GM12873 (cell line): ENCODE measurements at regions not wholly inside any gene's neighbourhood (a gene's known extent, or its start where the extent isn't known, plus 50 kb on each side); places are given as distances from the start of the nearest gene placed in this dataset.

Source experiments
- TF ChIP-seq, protein P1 (sequence below): IDR thresholded peaks from 2 replicates; pipeline ENCODE4 v1.5.1; 2012; ENCODE audit warnings: low read depth, mild to moderate bottlenecking, moderate library complexity, low read length, control low read depth; ENCODE audit not compliant: insufficient read depth; ENCODE audit errors: missing control alignments

DNA sequence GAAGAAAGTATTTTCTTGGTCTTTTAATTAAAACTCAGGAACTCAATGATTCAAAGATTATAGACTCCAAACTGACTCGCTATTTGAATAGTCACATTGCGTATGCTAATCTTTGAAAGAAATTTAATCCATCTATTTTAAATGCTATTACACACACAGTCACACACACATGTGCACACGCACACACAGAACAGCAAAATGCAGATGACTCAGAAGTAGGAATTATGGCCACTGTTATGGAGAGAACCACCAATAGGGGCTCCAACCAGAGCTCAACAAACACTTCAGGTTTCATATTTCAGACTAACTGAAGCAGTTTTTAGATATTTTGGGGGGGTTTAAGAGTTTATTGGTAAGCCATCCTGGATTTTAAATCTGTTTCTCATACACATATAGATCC, 1917.9 kb downstream of the EFNA5 start:
- TF ChIP-seq, protein P1, sequence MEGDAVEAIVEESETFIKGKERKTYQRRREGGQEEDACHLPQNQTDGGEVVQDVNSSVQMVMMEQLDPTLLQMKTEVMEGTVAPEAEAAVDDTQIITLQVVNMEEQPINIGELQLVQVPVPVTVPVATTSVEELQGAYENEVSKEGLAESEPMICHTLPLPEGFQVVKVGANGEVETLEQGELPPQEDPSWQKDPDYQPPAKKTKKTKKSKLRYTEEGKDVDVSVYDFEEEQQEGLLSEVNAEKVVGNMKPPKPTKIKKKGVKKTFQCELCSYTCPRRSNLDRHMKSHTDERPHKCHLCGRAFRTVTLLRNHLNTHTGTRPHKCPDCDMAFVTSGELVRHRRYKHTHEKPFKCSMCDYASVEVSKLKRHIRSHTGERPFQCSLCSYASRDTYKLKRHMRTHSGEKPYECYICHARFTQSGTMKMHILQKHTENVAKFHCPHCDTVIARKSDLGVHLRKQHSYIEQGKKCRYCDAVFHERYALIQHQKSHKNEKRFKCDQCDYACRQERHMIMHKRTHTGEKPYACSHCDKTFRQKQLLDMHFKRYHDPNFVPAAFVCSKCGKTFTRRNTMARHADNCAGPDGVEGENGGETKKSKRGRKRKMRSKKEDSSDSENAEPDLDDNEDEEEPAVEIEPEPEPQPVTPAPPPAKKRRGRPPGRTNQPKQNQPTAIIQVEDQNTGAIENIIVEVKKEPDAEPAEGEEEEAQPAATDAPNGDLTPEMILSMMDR: no peak

DNA sequence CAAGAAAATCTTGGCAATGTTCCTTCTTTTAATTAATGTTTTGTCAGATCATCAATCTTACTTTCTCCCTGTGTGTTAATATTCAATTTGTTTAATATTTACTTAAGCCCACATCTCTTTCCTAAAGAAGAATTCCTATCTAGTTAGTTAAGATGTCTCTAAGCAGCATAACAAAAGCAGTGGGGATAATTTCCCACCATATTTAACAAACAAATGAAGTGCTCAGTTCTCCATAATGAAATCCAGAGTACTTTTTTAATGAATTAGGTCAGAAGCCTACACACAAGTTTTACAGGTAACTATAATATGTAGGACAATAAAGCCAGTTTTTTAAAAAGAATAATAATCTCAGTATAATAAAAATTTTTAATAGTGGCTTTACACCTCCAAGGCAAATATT, 1918.8 kb downstream of the EFNA5 start:
- TF ChIP-seq, protein P1: no peak

DNA sequence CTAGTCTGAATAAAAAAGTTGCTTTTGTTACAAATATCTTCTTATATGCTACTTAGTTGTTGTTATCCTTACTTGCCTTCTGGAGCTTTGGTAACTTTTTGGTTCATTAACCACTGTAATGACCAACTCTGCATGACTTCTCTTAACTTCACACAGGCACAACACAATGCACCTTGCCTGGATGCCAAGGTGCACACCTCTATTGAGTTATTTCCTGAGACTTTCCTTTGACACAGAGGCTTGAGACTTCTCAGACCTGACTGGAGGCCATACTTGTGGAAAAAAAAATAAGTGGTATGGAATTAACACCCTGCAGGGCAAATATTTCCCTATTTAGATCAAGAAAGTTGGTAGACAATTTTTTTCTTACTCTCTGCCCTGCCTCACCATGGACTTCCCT, 1925.6 kb downstream of the EFNA5 start:
- TF ChIP-seq, protein P1: no peak

DNA sequence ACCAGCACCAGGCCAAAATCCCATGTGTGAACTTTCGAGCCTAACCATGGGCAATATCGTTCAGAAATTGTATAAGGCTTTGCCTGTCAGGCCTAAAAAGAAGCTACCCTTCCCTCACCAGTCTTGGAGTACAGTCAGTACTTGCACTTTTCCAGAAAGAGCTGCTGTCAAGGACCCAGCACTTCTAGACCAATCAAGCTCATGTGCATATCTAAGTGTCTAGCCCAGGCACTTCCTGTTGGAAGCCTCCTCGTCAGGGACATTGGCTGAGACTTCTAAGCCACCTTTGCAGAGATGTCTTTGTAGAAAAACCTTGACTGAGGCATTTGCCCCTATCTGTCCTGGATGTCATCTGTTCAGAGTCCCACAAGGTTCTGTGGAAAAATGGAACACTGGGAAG, 1930.5 kb downstream of the EFNA5 start:
- TF ChIP-seq, protein P1: no peak

DNA sequence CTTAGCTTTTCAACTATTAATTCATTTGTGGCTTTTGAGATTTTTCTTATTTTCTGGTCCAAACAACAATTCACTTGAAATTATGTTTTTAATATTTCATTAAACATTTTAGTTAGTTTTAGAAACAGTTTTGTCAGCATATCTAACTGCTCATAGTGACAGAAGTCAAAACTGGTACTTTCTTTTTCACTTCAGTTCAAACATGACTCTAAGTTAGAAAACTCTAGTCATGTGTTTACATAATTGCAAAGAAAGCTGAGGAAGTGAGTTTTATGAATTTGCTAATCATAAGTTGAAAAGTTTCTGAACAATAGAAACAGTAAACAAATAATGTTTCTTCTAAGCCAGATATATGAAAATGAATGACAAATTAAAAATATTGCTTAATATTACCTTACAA, 1931.0 kb downstream of the EFNA5 start:
- TF ChIP-seq, protein P1: no peak

DNA sequence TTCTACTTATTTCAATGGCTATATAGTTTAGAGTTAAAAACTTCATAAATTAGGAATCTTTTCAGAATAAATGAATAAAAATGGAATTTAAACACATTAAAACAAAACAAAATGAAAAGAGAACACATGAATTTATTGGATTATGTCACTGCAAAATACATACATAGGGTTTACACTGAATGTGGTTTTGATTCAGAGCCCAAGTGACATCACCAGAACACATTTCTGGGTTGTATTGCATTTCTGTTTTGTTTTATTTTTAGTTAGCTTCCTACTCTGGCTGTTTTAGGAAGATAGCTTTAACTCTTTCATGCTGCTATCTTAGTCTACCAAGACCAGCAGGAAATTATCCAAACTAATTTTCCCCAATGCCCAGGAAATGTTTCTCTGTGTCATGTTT, 1935.0 kb downstream of the EFNA5 start:
- TF ChIP-seq, protein P1: no peak

DNA sequence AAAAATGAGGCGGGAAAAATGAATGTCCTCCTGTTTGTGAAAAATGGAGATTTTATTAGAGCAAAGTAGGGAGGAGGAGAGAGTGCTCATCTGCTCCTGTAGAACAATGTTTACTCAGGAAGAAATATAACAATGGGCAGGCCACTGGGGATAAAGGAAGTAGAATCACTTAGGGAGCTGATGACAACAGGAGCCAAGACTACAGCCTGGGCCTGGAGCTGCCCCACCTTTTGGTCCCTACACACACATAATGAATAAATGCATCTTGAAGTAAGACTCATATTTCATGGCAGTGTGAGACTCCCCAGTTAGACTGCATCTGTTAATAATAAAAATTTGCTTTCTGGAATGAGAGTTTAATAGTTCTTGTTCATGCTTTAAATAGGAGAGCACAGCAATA, 1939.8 kb downstream of the EFNA5 start:
- TF ChIP-seq, protein P1: no peak
